ENCODE measurements at regions not wholly inside any gene's neighbourhood (a gene's known extent, or its start where the extent isn't known, plus 50 kb on each side); places are given as distances from the start of the nearest gene placed in this dataset.

- Histone ChIP-seq H3K27ac (ENCODE audit: low read depth, low read length) (no peak overlapping the region), H3K4me3 (ENCODE audit: insufficient read depth, low read length, poor library complexity, severe bottlenecking) (no peak overlapping the region), H3K79me2 (ENCODE audit: insufficient read depth, low read length) (no peaks in the 10 kb centered on the region), H3K9me3 (ENCODE audit: insufficient read depth, low read length) (no peaks in the 10 kb centered on the region), H3K9ac (ENCODE audit: low read length) (no peak overlapping the region), H3F3A (ENCODE audit: insufficient read depth) (no peaks in the 10 kb centered on the region), H3K4me2 (ENCODE audit: low read depth, low read length, poor library complexity, severe bottlenecking) (no peak overlapping the region), H4K20me1 (ENCODE audit: low read depth, low read length) (no peaks in the 10 kb centered on the region), H3K36me3 (ENCODE audit: low read length) (no peaks in the 10 kb centered on the region), H3K9me2 (replicated peaks; ENCODE audit: insufficient read depth, low read length) (no peaks in the 10 kb centered on the region), H3K27me3 (ENCODE audit: low read length) (no peaks in the 10 kb centered on the region), H2AFZ (ENCODE audit: low read depth, low read length, severe bottlenecking) (no peak overlapping the region)
- TF ChIP-seq CTCF (IDR thresholded peaks at IDR 0.05; ENCODE audit: insufficient read depth, low read length, poor library complexity, severe bottlenecking) (no peak), EZH2phosphoT487 (conservative IDR thresholded peaks at IDR 0.05; ENCODE audit: low read length) (no peak)
Measured at GRCh38 chr5:166810721-166811120, 1480.7 kb upstream of the WWC1 start.

DNA sequence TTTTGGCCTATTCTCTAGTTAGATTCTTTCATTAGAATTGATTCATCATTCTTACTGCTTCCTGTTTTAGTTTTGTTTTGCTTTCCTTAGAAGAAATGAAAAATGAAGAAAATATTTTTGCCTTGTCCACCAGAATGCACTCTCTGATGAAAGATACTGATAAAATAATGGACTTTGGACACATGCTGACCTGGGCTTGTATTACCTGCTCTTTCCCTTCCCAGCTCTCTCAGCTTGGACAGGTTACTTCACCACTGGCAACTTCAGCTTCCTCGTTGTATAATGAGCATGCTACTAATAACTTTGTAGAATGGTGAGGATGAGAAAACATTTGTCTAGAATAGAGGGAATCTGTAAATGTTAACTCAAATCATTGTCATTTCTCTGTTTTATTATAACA is 1468.1 kb upstream of the WWC1 start:
- Histone ChIP-seq H3K9ac (ENCODE audit: low read length) (no peak overlapping the region), H3K27me3 (ENCODE audit: low read length) (no peaks in the 10 kb centered on the region)

DNA sequence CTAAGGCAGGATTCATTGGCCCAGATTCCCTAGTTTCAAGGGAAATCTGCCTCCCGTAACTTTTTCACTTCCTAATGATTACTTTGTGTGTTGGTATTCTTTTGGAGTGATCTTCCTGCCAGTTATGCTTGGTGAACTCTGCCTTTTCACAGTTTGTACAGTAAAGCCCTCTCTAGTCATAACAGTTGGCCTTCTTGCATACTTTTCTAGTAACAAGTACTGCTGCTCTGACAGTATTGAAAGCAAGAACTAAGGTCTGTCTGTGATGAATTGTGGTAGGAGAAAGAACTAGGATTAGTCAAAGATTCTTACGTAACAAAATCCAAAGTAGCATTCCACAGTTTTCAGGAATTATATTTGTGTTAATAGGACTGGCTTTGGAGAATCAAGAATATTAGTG is 1457.2 kb upstream of the WWC1 start:
- TF ChIP-seq EZH2phosphoT487 (conservative IDR thresholded peaks at IDR 0.05; ENCODE audit: low read length) (no peak), CTCF (IDR thresholded peaks at IDR 0.05; ENCODE audit: insufficient read depth, low read length, poor library complexity, severe bottlenecking) (no peak)

More for the DNA sequence above, 1468.1 kb upstream of the WWC1 start:
- no peak overlapping the region for H2AFZ ChIP-seq (ENCODE audit: low read depth, low read length, severe bottlenecking)
- H3K79me2 ChIP-seq (ENCODE audit: insufficient read depth, low read length): no peaks in the 10 kb centered on the region
- no peaks in the 10 kb centered on the region for H3K9me2 ChIP-seq (replicated peaks; ENCODE audit: insufficient read depth, low read length)
- no peaks in the 10 kb centered on the region for H3F3A ChIP-seq (ENCODE audit: insufficient read depth)
- no peak overlapping the region for H3K4me2 ChIP-seq (ENCODE audit: low read depth, low read length, poor library complexity, severe bottlenecking)
- no peaks in the 10 kb centered on the region for H3K9me3 ChIP-seq (ENCODE audit: insufficient read depth, low read length)
- no peaks in the 10 kb centered on the region for H3K36me3 ChIP-seq (ENCODE audit: low read length)
- no peak overlapping the region for H3K4me3 ChIP-seq (ENCODE audit: insufficient read depth, low read length, poor library complexity, severe bottlenecking)
- H4K20me1 ChIP-seq (ENCODE audit: low read depth, low read length): no peaks in the 10 kb centered on the region
- no peak overlapping the region for H3K27ac ChIP-seq (ENCODE audit: low read depth, low read length)
- no peak for TF ChIP-seq CTCF (IDR thresholded peaks at IDR 0.05; ENCODE audit: insufficient read depth, low read length, poor library complexity, severe bottlenecking)
- TF ChIP-seq EZH2phosphoT487 (conservative IDR thresholded peaks at IDR 0.05; ENCODE audit: low read length): no peak

More for the DNA sequence above, 1457.2 kb upstream of the WWC1 start:
- Histone ChIP-seq H3K27me3 (ENCODE audit: low read length) (no peaks in the 10 kb centered on the region), H3K4me3 (ENCODE audit: insufficient read depth, low read length, poor library complexity, severe bottlenecking) (no peak overlapping the region), H3K9me2 (replicated peaks; ENCODE audit: insufficient read depth, low read length) (no peaks in the 10 kb centered on the region), H3K9me3 (ENCODE audit: insufficient read depth, low read length) (no peaks in the 10 kb centered on the region), H4K20me1 (ENCODE audit: low read depth, low read length) (no peaks in the 10 kb centered on the region), H3K4me2 (ENCODE audit: low read depth, low read length, poor library complexity, severe bottlenecking) (no peak overlapping the region), H3K36me3 (ENCODE audit: low read length) (no peaks in the 10 kb centered on the region), H3K79me2 (ENCODE audit: insufficient read depth, low read length) (no peaks in the 10 kb centered on the region), H3K27ac (ENCODE audit: low read depth, low read length) (no peak overlapping the region), H2AFZ (ENCODE audit: low read depth, low read length, severe bottlenecking) (no peak overlapping the region), H3K9ac (ENCODE audit: low read length) (no peak overlapping the region), H3F3A (ENCODE audit: insufficient read depth) (no peaks in the 10 kb centered on the region)

Data from SU-DHL-6 (cell line).